Posterior vena cava (tissue), 2 donors: ENCODE measurements at regions not wholly inside any gene's neighbourhood (a gene's known extent, or its start where the extent isn't known, plus 50 kb on each side); places are given as distances from the start of the nearest gene placed in this dataset.

Experiments
- DNase-seq: peaks from one replicate; pipeline ENCODE4 v3.0.0-alpha.2; 2020; ENCODE audit warnings: low spot score
- intact Hi-C, 2 donors: fragments of 100-400 bp; cut with DNase I; formaldehyde crosslinking; loops; one replicate each; pipeline versions ENCODE4 v1.14.1 to v1.14.2; 2022 to 2023
- donor health status: DM: yes; HTN: yes; CAD: no.
- donor health status: DM: yes; HTN: yes; CAD: no.

DNA sequence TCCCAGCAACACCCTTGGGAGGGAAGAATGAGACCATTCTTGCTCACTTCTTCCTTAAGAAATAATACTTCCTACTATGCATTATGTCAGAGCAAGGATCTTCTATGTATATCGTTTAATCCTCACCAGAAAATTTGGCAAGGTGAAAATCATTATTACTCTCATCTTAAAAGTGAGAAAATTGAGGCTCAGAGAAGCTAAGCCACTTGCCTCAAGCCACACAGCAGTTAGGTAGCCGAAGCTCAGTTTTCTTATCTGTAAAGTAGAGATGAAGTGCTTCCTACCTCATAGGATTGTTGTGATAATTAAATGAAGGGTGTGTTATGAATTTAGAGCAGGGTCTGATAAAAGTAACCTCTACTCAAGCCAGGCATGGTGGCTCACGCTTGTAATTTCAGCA lies 368.9 kb upstream of the ASIC2 start:
- intact Hi-C loops: no loop called here
- no peak for DNase-seq

DNA sequence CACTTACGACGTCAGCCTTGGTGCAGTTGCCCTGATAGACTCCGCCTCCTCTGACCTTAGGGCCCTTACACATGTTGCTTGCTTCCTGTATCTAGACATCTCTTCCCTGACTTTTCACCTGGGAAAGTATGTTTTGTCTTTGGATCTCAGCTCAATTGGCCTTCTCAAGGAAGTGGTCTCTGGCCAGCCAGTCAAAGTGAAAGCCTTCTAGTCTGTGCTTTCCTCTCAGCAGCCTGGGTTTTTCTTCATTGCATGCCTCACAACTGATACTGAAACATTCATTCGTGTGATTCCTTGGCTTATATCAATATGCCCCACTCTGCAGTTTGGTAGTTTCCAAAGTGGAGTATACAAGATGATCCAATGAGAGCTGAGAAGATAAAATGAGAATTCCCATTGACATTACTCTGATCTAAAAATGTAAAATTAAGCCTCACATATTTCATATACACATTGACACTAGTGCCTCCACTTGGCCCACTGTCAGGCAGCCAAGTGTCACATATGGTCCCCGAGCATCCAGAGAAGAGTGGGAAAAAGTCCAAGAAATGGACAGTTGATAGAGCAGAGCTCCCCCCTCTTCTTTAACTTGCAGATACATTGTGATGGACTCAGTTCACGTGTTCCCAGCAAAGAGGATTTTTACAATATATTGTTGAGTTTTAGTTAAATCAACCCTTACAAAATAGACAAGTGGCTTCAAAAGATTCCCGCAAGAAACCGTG lies 371.2 kb upstream of the ASIC2 start:
- no peak for DNase-seq
- intact Hi-C loops: no loop called here

DNA sequence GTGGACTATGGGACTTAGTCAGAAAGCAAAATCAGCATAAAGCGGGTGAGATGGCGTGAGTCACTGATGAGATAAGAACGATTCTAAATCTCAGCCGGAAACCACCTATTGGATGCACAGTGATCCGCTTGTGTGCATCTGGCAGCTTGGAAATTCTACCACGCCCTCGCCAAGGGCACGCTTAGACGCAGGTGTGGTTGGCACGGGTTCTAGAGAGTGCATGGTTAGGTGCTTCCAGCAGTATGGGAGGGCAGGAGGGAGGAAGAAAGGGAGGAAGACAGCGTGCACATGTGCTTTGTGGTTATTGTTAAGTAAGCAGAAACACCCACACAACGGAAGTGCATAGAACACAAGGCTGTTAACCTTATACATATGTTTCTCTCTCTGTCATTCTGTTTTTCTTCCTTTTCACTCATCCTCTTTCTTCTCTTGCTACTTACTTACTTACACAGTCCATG lies 374.0 kb upstream of the ASIC2 start:
- intact Hi-C loops: no loop called here
- DNase-seq: no peak

DNA sequence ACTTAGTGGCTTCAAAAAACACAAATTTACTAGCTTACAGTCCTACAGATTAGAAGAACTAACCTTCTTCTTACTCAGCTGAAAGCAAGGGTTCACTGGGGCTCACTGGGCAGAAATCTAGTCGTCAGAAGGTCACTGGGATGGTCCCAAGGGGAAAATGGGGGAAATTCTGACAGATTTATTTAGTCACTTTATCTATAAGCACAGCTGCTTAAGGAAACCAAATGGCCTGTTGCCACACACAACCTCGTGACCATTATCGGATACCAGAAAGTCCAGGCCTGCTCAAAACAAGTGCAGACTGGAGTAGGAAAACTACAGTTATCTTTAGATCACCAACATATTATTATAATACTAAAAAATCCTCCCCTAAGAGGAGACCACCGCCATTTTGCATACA lies 374.6 kb upstream of the ASIC2 start:
- no peak for DNase-seq
- intact Hi-C loops: no loop called here

DNA sequence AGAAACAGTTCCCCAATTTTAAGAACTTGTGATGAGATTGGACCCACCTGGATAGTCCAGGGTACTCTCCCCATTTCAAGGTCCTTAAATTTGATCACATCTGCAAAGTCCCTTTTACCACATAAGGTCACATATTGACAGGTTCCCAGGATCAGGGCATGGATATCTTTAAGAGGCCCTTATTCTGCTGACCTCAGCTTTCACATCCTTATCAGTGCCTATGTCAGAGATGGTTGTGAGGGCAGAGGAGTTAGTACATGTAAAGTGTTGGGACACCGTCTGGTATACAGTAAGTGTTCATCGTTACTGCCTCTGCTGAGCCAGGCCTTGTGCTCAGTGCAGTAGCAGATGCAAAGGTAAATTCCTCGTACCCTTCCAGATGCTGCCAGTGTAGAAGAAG lies 375.4 kb upstream of the ASIC2 start:
- intact Hi-C loops: no loop called here
- DNase-seq: no peak

DNA sequence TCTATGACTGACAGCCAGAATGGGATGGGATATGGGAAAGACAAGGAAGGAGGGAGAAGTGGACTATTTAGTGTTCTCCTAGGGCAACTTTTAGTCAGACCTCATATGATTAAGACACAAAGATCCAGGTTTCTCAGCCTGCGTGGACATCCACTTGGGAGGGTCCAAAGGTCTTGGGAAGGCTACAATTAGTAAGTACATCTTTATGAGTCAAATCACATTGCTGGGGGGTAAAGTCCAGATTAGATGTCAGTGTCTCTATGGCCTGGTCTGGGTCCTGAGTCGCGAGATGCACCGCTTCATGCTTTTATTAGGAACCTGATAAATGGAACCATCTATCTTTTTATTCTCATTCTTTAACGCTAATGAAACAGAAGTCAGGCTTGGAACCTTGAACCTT lies 378.4 kb upstream of the ASIC2 start:
- intact Hi-C loops: loop anchor here in 1 of 2 donors (10.0 kb wide), 1 partner anchor 147 kb away; no protein-coding TSS in a partner anchor

DNA sequence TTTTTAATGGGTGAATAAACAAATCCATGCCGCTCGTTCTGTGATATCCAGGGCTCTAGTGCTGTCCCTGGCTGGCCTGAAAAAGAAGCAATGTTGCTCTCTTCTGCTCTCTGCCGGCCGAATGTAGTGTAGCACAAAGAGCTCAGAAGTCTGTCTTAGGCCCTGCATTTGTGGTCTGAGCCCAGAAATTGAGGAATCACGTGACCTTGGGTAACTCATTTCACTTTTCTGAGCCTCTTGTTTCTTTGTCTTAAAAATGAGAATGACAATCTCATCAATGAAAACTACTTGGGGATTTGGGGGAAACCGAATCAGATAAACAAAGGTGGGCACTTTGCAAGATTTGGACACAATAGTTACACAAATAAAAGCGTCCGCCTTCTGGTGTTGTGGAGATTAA lies 381.6 kb upstream of the ASIC2 start:
- peak; percentile 87 for DNase-seq
- intact Hi-C loops: loop anchor here in 1 of 2 donors (10.0 kb wide), 1 partner anchor 150 kb away; no protein-coding TSS in a partner anchor

More for the DNA sequence above, 378.4 kb upstream of the ASIC2 start:
- DNase-seq: no peak

DNA sequence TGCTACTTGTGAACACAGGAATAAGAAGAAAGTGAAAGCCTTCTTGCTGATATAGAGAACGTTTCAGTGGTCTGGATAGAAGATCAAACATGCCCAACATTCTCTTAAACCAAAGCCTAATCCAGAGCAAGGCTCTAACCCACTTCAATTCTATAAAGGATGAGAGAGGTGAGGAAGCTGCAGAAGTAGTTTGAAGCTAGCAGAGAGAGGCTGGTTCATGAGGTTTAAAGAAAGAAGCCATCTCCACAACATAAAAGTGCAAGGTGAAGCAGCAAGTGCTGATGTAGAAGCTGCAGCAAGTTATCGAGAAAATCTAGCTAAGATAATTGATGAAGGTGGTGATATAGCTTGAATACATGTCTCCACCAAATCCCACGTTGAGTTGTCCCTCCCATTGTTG lies 383.3 kb upstream of the ASIC2 start:
- no peak for DNase-seq
- intact Hi-C loops: loop anchor here in 1 of 2 donors (10.0 kb wide), 1 partner anchor 152 kb away; no protein-coding TSS in a partner anchor

DNA sequence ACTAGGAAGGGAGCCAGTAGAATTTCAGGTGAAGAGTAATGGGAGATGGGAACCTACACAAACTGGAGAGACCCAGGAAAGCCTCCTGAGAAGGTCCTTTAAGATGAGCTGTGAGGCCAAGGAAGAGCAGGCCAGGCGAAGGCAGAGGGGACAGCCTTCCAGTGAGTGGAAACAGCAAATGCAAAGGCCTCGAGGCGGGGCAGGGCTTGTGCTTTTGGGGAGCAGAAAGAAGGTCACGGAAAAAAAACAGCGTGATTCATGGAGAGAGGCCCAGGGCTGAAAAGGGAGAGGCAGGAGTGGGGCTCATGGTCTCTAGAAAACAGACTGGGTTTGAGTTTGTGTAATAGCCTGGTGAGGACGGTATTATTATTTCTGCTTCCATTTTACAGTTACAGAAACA lies 386.5 kb upstream of the ASIC2 start:
- DNase-seq: no peak
- intact Hi-C loops: loop anchor here in 1 of 2 donors (10.0 kb wide), 1 partner anchor 155 kb away; no protein-coding TSS in a partner anchor

DNA sequence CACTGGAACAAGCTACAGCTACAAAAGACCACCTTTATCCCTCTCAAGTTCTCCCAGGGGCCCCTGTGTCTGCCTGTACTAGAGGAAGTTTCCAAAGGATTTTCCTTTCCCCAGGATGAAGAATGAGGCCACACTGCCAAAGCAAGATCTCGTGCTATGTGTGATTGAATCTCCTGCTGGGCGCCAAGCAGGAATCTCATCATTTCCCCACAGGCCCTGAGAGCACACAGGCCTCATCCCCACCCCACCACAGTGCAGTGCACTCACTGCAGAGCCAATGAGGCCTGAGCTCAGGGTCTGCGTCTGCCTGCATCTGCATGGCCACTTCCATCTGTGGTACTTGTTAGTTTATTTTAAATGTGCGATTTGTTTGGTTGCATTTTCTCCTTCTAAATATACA lies 387.4 kb upstream of the ASIC2 start:
- intact Hi-C loops: no loop called here
- no peak for DNase-seq

DNA sequence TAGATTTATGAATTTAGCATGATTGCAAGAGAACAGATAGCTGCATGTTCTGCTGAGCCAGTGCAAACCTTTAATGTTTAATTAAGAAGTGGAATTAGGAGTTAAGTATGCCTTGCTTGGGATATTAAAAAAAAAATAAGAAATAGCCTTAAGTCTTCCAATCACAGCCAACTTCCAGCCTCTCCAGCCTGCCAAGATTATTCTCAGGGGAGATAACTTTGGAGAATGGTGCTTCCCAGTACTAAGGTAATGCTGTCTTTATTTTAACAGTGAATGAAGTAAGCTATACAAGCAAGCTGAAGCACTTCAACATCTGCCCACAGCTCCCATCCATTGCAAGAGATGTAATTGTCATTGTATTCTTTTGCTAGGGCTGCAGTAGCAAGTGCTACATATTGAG lies 389.5 kb upstream of the ASIC2 start:
- intact Hi-C loops: no loop called here
- no peak for DNase-seq

DNA sequence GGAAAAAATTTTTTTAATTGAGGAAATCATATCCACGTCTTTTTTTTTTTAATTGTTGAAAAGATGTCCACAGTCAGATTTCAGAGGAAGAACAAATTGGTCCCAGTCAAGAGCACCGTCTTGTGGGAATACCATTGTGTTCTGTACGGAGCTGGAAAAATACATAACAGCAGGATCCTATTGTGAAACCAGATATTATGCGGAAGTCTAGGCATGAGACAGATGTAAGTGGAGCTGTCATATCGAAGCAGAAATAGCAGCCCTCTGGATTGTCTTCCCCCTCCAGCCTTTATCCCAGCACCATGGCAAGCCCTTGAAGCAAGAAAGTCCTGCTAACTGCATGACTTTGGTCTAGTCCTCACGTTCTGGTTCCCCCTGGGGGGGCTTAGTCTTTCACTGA lies 391.6 kb upstream of the ASIC2 start:
- DNase-seq: no peak
- intact Hi-C loops: no loop called here

DNA sequence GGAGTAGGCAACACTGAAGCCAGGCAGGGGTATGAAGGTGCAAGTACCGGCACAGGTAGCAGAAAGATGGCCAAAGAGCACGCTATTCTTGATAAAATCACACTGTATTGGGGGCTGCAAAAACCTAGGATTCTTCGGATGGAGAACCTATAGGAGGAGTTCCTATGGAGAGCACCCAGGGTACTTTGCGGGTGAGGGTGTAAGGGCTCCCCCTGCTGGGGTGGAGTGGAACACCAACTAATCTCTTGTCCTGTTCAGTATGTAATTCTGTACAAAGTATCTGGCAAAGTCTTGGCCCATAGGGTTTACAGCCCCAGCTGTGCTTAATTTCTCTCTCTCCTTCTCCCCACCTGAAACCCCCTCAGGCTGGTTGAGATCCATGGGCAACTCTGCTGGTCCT lies 393.1 kb upstream of the ASIC2 start:
- DNase-seq: no peak
- intact Hi-C loops: no loop called here

DNA sequence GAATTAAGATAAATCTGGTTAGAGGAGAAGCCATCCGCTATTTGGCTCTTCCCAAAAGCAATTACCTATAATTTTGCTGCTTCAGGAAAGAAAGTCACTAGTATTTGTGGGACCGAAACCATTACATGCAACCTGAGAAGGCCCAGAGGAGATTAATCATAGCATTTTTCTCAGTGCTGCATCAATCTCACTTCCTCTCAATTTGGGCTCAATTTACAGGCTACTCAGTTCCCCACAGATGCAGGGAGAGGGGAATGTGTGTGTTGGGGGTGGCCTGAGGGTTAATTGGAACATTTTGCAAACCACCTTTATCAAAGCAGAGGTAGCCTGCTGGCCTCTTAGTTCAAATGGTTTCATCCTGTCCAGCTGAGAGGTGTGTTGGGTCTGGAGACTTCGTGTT lies 394.7 kb upstream of the ASIC2 start:
- DNase-seq: no peak
- intact Hi-C loops: no loop called here

DNA sequence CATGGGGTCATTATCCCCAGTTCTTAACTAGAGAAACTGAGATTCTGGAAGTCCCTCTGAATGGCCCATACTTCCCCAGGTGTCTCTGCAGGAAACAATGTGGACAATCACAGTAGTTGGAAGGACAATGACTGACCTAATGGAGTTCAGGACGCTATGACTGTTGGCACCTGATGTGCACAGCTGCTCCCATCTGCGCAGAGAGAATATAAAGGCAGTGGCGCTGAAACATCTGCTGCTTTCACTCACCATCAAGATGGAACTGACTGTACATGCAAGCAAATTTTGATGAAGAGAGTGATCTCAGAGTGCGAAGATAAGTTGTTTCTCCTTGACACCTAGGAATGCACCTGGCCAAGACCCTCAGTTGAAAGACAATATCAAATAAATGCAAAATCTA lies 395.7 kb upstream of the ASIC2 start:
- intact Hi-C loops: no loop called here
- no peak for DNase-seq

DNA sequence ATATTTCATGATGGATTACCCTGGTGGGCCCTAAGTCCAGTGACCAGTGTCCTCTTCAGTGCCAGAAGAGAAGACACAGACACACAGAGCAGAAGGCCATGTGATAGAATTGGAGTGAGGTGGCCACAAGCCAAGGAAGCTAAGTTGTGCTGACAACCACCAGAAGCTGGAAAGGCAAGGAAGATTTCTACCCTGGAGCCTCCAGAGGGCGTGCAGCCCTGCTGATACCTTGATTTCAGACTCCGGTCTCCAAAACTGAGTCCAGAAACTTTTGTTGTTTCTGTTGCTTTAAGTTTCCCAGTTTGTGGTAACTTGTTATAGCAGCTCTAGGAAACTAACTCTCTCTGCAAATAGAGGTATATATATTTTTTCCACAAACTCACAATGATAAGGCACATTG lies 396.6 kb upstream of the ASIC2 start:
- DNase-seq: no peak
- intact Hi-C loops: no loop called here

DNA sequence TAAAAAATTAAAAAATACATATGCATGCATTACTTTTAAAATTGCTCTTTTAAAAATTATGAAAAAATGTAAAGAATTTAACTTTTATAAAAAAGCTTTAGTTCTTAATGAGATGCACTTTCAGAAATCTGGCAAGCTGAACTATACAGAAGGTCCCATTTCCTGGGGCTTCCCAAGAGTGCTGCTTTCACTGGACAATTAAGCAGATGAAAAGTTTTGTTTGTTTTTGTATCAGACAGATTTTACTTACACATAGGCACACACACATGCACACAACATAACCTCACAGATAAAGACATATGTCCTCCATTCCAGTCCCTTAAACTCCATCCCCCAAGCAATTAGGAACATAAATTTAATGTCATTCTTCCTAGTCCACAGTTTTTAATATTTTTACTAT lies 402.3 kb upstream of the ASIC2 start:
- intact Hi-C loops: no loop called here
- no peak for DNase-seq

DNA sequence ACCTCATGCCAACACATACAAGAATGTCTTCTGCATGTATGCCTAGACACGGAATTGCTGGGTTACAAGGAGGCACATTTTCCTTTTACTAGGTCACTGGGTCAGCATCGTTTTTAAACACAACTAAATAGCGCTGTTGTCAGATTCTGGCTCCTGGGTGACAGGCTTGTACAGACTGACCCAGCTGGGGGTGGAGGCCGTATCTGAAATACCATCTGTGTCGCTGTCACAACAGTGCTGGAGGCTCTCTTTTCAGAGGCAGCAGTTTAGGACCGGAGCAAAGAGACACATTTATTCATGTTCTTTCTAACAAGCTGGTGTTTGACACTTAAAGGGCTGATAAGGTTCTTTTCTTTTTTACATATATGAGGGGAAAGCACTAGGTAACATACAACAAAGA lies 403.0 kb upstream of the ASIC2 start:
- DNase-seq: no peak
- intact Hi-C loops: no loop called here

DNA sequence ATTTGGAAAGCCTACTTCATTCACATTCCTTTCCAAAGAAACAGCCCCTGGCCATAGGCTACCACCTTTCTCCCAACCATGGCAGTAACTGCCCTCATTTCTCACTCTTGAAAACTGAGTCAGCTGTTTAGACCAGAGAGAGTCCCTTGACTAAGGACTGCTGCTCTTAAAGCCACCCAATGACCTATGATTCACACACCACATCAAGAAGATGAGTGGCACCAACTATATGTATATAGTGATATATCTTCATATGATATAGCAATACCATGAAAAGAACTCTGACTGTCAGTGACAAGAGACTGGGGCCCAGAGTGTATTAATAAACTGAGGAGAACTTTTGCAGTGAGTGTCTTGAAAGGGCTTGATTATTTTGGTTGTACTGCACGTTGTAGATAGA lies 404.5 kb upstream of the ASIC2 start:
- DNase-seq: no peak
- intact Hi-C loops: no loop called here

DNA sequence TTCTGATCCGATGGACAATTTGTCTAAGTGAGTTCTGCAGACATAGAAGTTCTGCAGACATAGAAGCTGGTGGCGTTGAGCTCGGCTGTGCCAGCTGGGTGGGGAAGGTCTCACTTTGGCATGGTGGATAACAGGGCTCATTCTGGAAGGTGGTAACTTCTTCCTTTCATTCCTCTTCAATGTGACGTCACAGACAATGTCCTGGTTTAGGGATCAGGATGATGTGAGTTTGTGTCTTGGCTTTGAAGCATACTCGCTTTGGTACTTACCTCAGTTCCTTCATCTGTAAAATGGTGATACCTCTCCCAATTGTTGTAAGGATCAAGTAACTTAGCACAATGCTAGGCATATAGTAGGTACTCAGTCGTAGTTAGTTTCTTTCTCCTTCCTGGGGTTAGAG lies 408.8 kb upstream of the ASIC2 start:
- DNase-seq: no peak
- intact Hi-C loops: no loop called here

DNA sequence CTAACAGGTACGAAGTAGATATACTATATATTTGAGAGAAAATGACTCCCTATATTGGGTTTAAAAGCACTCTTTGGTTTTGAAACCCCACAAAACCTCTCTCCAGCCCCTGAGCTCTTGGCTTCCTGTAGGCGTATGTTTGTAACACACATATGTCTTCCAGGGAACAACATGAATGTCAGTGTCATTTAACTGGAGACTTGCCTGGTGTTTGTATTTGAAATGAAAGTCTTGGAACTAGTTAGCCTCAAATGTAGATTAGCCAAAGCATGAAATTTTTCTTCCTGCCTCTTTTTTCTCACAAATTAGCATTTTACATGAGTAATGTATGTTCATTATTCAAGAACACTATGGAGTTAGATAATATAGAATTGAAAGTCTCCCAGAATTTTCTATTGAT lies 411.8 kb upstream of the ASIC2 start:
- intact Hi-C loops: no loop called here
- no peak for DNase-seq

DNA sequence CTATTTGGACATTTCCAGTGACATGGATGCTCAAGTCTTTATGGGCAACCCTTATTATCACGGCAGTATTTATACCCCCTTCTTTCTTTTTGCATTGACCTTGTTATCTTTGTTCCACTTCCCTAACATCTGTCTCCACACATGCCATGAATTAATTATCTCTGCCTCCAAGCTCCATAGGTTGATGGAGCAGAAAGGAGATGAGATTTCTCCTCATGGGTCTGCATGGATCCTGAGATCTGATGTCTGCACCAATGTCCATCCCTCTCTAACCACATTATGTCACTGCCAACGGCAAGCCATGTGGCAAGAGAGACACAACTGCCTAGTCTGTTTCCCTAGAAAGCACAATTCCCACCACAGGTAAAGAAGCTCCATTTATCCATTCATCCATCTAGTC lies 416.8 kb upstream of the ASIC2 start:
- DNase-seq: no peak
- intact Hi-C loops: no loop called here
